GM18502 (cell line): ENCODE measurements at regions not wholly inside any gene's neighbourhood (a gene's known extent, or its start where the extent isn't known, plus 50 kb on each side); places are given as distances from the start of the nearest gene placed in this dataset.

Experiments
- ATAC-seq: cut with Tn5 transposase; IDR thresholded peaks from one replicate; pipeline ENCODE4 v1.9.1; 2021; ENCODE audit warnings: mild to moderate bottlenecking; ENCODE audit not compliant: unreplicated experiment, poor library complexity

DNA sequence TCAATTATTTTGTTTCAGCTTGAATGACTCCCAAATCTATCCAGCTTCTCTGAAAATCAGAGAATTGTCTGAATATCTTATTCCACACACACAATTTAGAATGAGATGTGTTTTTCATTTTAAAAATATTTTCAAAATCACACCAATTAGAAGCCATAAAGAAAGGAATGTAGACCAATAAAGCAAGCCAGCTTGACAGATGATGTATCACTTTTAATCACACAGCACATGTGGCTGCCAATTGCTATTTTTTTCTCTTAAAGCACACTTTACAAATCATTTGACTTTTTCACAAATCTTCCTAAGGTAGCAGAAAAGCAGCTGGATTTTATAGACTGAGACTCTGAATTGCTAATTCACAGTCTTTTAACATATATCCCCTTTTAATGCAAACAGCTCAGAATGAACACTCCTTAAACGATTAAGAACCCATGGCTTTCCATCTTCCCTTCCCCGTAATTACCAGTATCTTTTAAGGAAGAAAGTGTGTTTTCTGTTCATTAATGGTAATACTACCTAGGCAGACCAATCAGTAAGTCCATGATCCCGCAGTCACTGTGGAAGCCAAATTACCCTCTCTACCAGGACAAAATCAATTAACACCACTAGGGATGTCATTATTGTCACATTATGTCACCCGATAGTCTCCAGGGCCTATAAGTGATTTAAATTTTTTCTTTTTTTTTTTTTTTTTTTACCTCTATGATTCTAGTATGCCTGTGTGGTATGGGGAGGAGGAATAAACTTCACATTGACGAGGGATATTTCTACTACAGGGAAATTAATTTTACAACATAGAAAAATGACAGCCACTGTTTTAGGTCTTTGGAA is 250.0 kb upstream of the VEPH1 start:
- ATAC-seq = no peak

DNA sequence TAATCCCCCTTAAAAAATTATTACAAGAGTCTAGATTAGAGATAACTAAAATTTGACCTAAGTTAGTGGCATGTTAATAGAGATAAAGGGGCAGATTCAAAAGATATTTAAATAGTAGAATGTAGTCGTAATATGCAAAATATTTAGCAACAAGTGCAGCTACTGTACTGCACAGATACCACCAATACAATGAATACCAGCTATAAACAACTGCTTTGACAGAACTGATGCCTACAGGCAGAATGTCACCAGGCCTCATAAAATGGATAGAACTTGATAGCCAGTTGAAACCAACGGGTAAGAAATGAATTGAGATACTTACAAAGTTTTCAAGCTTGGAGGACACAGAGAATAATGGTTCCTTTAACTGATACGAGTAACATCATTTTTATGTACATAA is 249.3 kb upstream of the VEPH1 start:
- no peak for ATAC-seq

DNA sequence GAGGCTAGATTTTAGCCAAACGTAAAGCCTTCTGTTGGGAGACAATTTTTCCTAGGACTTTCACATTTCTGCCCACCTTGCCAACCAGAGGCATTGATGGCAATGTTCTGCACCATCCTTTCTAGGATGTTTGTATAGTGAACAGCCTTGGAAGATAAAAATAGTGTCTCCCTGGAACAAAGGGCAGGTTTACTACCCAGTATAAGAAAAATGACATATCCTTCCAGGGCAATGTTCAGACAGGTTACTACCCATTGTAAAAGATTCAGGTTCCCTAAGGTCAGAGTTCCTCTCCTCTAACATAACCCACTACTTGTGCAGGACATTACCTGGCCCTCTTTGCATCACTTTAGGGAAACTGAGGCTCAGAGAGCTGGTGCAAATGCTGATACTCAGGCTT is 248.2 kb upstream of the VEPH1 start:
- ATAC-seq = no peak

DNA sequence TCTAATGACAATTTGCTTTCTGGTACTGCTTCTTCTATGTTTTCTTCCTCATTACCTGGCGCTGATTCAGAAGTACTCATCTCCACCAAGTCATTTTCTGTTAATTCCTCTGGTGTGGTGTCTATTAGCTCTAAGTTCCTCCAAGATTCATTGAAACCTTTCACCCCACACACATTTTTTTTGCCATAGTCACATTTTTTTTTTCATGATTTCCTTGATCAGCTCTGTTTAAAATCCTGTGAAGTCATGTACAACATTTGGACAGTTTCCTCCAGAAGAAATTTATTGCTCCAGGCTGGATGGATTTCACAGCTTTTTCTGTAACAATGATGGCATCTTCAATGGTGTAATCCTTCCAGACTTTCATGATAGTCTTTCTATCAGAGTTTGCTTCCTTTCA is 243.2 kb upstream of the VEPH1 start:
- no peak for ATAC-seq

DNA sequence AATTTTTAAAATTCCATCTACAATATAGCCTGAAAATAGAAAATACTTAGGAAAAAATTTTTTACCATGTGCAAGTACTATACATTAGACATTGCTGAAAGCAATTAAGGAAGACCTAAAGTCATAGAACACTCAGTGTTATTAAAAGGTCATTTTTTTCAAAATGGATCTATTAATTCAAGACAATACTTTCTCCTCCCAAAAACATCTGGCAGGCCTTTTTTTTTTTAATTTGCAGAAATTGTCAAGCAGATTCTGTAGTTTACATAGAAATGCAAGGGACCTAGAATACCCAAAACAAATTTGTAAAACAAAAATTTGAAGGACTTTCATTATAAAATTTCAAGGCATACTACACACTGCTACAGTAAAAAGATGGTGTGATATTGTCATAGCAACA is 238.4 kb upstream of the VEPH1 start:
- no peak for ATAC-seq

DNA sequence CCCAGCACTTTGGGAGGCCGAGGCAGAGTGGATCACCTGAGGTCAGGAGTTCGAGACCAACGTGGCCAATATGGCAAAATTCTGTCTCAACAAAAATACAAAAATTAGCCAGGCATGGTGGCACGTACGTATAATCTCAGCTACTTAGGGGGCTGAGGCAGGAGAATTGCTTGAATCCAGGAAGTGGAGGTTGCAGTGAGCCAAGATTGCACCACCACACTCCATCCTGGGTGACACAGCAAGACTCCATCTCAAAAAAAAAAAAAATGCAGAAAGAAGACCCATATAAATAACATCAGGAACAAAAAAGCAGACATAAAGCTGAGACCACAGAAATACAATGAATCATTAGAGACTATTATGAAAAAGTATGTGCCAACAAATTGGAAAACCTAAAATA is 235.2 kb upstream of the VEPH1 start:
- no peak for ATAC-seq

DNA sequence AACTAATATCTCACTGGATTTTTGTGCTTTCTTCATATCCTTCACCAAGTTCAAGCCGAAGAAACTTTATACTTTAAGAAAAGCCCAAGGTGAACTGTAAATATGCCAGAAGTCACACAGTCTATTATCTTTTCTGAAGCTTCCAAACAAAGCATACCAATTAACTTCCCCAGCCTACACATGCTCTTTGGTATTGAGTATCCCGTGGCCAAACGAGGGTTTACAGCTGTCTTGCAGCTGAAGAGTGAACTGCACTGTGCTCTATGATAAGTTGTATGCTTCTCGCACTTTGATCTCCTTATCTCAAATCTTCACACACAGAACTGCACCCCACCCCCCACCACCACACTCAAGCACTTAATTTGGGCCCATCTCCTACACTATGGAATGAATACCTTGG is 215.6 kb upstream of the VEPH1 start:
- ATAC-seq = no peak

DNA sequence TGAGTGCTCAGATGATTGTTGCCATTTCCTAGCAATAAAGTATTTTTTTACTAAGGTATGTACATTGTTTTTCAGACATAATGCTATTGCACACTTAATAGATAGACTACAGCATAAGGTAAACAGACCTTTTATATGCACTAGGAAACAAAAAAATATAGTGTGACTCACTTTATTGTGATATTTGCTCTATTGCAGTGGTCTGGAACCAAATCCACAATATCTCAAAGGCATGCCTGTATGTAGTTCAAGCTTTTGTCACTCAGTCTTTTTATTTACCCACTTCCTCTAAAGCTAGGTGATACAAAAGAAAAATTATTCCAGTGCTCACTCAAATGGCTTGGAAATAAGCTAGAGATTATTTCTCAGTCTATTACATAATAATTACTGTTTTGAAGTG is 209.9 kb upstream of the VEPH1 start:
- no peak for ATAC-seq

DNA sequence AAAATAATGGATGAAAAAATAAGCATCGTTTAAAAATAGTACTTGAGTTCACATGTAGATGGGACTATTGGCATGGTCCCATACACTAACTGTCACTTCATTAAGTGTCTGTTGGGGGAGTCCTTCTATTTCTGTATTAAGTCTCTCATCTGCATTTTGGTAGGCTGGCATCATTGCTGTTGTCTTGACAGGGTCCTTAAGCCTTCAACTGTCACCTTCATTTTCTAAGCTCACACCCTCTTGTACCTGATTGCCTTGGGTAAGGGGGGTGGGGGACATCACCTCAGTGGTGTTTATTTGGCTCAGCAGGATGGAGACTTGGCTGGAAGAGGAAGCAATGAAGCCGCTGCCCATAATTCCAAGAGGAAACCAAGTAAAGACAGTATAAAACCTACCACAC is 202.0 kb upstream of the VEPH1 start:
- no peak for ATAC-seq

DNA sequence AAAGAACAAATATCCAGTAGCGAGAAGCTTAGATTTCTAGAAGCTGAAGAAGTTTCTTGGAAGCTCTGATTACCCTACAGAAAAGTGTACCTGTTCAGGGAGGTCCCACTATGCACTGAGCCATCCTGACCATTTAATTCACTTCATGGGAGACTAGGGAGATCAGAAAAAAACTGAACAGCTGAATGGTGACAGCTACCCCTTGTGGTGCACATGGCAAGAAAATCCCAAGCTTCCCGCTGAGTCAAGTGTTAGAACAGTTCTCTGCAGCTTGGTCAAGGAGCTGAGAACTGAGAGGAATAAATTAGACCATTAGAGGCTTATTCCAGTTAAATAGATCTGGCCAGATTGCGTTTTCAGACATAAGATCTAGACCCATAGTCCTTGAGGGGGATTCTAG is 197.2 kb upstream of the VEPH1 start:
- no peak for ATAC-seq

DNA sequence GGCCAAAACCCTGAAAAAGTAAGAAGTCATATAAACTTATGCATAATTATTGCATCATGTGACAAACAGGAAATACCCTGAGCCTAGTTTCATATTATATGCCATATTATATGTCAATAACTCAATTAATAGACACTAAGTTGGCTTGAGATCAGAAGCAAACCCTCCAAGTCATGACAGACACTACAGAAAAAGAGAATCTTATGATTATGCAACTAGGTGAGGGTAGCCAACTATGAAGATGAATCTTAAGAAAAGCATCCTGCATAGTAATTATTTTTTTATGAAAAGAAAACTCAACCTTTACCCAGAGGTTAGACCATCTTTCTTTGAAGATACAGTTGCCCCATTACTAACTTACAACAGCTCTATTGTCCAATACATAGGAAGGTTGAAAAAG is 192.4 kb upstream of the VEPH1 start:
- ATAC-seq = no peak

DNA sequence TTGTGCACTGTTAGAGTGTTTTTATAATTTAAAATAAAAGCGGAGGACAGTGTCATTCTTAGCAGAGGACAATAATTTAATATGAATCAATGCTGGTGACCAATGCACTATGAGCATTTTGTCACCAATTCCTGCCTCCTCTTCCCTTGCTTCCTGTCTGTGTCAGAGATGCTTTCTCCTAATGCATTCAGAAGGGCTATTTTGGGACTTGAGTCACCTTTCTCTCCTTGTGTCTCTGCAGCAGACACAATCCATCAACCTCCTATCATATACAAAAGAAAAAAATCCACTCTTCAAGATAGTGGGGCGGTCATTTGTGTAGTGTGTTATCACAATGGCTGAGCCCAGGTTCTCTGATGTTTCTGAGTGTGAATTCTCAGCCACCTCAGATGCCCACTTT is 191.9 kb upstream of the VEPH1 start:
- no peak for ATAC-seq

DNA sequence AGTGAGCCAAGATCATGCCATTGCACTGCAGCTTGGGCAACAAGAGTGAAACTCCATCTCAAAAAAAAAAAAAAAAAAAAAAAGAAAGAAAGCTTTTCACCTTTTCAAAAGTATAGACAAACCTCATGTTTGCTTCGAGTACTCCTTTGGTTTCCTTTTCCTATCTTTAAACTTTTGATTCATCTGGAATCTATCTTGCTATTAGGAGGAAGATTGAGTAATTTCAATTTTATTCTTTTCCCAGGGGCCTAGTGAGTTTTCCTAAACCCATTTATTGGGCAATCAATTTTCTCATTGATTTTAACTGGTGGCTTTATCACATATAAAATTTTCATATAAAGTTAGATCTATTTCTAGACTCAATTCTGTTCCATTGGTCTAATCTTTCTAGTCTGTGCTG is 190.5 kb upstream of the VEPH1 start:
- ATAC-seq = no peak

DNA sequence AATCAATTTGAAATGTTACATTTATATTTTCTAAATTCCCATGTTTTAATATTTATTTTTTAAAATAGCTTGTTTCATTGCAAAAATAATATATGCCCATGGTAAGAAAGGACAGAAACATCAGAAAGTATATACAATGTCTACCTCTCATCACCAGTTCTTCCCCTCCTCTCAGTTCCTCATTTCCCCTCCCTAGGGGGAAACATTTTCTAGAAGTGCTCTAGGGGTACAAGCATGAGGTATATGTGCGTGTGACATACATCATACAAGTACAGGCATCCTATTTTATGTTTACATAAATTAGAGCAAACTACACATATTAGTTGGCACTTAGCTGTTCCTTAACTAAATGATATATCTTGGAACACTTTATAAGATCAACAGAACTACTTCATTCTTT is 189.3 kb upstream of the VEPH1 start:
- no peak for ATAC-seq

DNA sequence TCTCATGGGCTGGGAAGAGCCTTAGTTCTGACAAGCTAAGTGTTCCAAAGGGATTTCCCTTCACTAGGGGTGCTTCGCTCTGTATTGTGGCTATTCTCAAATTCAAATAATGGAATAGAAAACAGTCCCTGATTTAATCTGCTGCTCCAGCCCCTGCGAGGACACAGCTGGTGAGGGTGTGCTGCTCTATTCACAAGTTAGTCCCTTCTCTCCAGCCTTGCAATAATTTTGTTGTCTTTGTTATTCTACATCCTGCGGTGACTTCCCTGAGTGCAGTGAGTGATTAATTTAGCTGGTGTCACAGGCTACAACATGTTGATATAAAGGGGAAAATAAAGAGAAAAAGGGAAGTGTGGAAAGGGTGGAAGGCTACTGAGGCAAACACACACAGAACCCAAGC is 180.5 kb upstream of the VEPH1 start:
- ATAC-seq = no peak

DNA sequence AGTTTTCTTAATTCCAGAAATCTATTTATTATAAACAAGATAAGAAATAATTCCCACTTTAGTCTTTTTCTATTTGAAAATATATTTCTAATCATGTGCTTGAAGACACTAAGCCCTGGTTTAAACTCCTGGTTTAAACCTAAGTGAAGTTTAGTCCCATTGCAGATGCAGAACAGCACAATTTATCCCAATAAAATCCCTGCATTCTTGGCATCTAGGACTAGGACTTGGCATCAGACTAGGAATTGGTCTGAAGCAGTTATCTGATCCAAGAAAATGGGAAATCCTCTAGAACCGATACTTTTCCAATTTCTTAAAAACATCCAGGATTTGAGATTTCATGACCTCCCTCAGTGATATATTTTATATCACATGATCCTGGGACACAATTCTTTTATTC is 168.8 kb upstream of the VEPH1 start:
- ATAC-seq = no peak

DNA sequence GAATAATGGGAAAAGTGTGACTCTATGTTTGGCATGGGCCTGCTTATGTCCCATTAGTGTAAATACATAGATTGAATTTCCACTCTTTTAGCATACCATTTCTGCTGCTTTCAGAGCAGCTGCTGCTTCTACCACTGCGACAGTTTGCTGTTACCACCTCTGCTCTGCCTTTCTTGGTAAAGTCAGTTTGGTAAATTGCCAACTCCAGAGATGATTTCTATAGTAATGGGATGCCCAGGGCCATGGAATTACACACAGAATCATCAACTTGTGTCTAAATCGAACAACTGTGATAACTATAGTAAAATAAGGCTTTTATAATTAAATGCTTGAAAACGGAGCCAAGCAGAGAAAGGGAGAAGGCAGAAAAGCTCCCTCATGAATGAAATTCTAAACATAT is 168.4 kb upstream of the VEPH1 start:
- ATAC-seq = no peak

DNA sequence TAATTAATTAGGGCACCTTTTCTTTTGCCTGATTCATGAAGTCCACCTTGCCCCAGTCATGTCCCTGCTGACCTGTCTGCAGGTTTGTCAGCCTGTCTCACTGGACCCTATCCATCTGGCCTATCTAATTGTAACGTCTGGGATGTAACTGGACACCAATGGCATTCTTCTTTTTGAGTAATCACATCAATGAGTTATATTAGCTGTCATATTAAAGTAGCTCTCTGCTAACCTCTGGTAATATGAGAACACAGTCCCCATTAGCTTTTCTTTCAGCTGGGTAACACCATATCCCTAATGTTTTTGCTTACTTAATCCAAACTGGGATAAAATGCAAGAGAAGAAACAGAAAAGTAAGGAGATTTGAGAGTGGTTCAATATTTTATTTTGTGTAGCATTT is 166.2 kb upstream of the VEPH1 start:
- ATAC-seq = no peak

DNA sequence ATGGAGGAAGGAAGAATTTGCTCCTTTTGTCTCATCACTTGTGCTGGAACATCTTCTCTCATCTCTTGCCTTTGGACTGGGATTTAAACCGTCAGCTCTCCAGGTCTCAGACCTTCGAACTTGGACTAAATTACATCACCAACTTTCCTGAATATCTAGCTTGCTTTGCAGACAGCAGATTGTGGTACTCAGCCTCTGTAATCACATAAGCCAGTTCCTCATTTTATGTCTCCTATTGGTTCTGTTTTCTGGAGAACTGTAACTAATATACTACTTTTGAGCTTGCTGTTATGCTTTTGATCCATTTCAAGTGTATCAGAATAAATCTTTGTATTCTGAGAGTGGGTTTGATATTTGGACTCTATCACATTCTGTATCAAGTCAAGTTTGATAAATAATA is 164.3 kb upstream of the VEPH1 start:
- ATAC-seq = no peak

DNA sequence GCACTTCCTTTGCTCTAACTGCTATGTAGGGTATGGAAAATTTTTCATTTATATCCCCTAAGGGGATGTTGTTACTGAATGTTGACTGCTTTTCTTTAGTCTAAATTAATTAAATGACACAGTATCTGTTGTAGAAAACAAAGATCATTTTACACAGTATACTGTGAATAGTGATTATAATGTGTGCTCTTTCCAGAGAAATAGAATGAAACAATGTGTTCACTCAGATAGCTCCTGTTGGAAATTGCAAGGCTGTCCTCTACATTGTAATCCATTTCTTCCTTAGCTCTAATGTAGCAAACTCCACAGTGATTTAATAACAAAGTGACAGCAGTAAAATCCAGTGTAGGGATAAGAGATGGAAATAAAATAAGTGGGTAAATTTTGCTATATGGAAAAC is 159.0 kb upstream of the VEPH1 start:
- no peak for ATAC-seq

DNA sequence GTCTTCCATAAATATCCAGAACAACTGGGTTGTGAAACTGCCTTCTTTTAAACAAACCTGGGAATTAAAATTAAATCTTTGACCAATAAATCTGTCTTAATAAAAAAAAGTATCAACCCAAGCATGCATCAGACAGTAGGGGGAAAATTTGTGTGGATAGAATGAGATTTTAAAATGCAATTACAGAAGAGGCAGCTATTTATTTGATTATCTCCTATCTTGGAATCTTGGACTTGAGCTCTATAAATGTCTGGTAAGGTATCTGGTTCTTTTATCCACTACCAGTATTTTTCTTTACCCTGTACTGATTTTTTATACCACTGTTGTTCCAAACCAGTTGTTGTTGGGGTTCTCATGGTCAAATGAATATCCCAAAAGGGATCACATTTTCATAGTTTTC is 157.6 kb upstream of the VEPH1 start:
- no peak for ATAC-seq

DNA sequence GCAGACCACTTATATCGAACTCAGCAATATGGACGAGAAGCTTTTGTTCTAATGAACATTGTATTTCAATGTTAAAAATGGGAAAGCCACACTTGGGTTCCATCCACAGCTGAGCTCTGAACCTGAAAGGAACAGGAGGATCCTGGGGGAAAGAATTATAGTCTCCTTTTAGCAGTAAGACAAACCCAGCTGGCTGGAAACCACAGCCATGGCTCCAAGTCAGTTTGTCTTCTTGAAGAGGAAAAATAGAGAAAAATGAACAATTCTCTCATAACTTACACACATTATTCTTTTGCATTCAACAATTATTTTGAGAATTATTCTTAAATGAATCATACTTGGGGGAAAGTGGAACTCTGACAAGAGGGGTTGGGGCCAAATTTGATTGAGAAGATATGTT is 149.2 kb upstream of the VEPH1 start:
- ATAC-seq = no peak

DNA sequence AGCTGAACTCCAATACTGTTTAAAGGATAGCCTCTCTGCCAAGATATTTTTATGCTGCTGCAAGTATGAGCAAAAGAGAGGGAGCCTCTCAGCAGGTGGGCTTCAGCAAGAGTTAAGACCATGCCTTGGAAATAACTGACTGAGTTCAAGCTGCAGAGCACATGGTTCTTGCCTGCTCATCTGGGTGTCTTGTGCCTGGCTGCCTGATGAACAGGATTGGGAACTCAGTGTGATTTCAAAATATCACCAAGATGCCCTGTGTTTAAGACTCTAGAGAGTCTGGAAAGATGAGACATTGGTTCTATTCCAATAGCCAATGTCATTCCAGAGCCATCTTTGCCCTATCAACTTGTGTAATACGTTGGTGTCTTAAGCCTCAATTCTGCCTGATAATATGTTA is 147.5 kb upstream of the VEPH1 start:
- ATAC-seq = no peak
